Nephron (organoid): ENCODE measurements at regions not wholly inside any gene's neighbourhood (a gene's known extent, or its start where the extent isn't known, plus 50 kb on each side); places are given as distances from the start of the nearest gene placed in this dataset.
A peak's percentile ranks its signal among the peaks of the same experiment; 100 is the strongest.

Experiments used
- H3K27ac Mint-ChIP-seq, 3 experiments: 2 replicates each; pipeline ENCODE4 v1.8.0; 2020; ENCODE audit warnings: mixed read lengths in 3 of 3, mild to moderate bottlenecking in 2 of 3, moderate library complexity in 1 of 3
- H3K27me3 Mint-ChIP-seq: 2 replicates; pipeline ENCODE4 v1.8.0; 2021; ENCODE audit warnings: low read depth, mild to moderate bottlenecking, moderate library complexity, mixed read lengths
- H3K36me3 Mint-ChIP-seq: 2 replicates; pipeline ENCODE4 v1.8.0; 2020; ENCODE audit warnings: low read depth, mixed read lengths
- H3K4me1 Mint-ChIP-seq: 2 replicates; pipeline ENCODE4 v1.8.0; 2020; ENCODE audit warnings: mixed read lengths
- H3K4me3 Mint-ChIP-seq, 3 experiments: 2 replicates each; pipeline ENCODE4 v1.8.0; 2020; ENCODE audit warnings: mild to moderate bottlenecking in 3 of 3, mixed read lengths in 3 of 3, moderate library complexity in 2 of 3
- H3K9me3 Mint-ChIP-seq: 2 replicates; pipeline ENCODE4 v1.8.0; 2020; ENCODE audit warnings: mixed read lengths
- CTCF ChIP-seq, 3 experiments: fragments of 200-600 bp; sonication (generic); IDR thresholded peaks; one replicate each; pipeline ENCODE4 v1.5.0; 2021; ENCODE audit warnings: antibody characterized with exemption in 3 of 3; ENCODE audit not compliant: unreplicated experiment in 3 of 3

GRCh38 chr5:4019841-4020240 lies 424.2 kb downstream of the IRX1 start:
- Mint-ChIP-seq H3K36me3 (no peaks in the 10 kb centered on the region), H3K4me3 (no peak overlapping the region), H3K27ac (no peak overlapping the region), H3K27me3 (peaks cover 67% of the 10 kb centered on the region), H3K4me1 (peaks cover 40% of the 10 kb centered on the region), H3K9me3 (peaks cover 4% of the 10 kb centered on the region)
- TF ChIP-seq CTCF (IDR thresholded peaks at IDR 0.05; ENCODE audit: unreplicated experiment in 3 of 3): no peak

DNA sequence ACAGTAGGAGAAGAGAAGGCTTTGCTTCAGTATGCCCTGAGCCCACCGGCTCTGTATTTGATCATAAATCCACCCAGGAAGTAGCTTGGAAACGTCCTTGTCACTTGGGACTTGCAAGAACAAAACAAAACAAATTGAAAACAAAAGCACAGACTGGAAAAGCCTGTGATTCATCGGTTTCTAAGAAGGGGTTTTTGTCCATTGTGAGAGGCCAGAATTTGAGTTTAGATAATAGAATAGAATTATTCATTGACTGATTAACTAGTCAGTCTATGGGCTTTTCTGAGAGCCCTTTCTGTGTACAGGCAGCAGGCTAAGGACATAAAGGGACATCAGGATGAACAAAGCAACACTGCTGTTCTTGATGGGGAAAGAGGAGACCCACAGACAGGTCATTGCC lies 424.8 kb downstream of the IRX1 start:
- no peak for TF ChIP-seq CTCF (IDR thresholded peaks at IDR 0.05; ENCODE audit: unreplicated experiment in 3 of 3)
- Mint-ChIP-seq H3K9me3 (peaks cover 4% of the 10 kb centered on the region), H3K36me3 (no peaks in the 10 kb centered on the region), H3K4me1 (peaks cover 39% of the 10 kb centered on the region), H3K27ac (no peak overlapping the region), H3K4me3 (no peak overlapping the region), H3K27me3 (peaks cover 65% of the 10 kb centered on the region)

DNA sequence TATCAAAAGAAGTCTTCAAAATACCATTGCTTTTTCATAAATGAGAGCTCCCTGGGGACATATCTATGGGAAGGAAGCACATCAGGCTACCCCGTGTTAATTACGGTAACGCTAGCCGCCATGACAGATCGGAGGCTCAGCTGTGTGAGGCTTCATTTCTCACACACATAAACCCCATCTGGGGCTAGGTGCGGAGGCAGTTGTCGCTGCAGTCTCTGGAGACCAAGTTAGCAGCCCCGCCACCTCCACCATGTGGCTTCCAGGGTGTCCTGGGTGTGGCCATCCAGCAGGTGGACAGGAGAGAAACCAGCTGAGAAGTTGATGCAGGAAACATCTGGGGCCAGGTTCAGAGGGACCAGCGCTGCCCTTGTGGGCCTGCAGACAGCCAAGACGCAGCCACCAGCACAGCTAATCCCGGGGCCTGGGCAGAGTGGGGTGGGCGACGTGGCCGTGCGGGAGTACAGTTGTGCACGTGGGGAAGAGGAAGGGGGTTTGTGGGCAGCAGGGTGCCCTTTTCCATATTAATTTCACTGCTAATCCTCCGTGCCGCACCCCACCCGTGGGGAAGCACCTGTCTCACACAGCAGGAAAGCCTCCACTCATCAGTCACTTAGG lies 426.5 kb downstream of the IRX1 start:
- Mint-ChIP-seq H3K36me3 (no peaks in the 10 kb centered on the region), H3K27ac (no peak overlapping the region), H3K4me3 (no peak overlapping the region), H3K9me3 (peaks cover 1% of the 10 kb centered on the region), H3K4me1 (peaks cover 40% of the 10 kb centered on the region), H3K27me3 (peaks cover 57% of the 10 kb centered on the region)
- TF ChIP-seq CTCF (IDR thresholded peaks at IDR 0.05; ENCODE audit: unreplicated experiment in 3 of 3): no peak

DNA sequence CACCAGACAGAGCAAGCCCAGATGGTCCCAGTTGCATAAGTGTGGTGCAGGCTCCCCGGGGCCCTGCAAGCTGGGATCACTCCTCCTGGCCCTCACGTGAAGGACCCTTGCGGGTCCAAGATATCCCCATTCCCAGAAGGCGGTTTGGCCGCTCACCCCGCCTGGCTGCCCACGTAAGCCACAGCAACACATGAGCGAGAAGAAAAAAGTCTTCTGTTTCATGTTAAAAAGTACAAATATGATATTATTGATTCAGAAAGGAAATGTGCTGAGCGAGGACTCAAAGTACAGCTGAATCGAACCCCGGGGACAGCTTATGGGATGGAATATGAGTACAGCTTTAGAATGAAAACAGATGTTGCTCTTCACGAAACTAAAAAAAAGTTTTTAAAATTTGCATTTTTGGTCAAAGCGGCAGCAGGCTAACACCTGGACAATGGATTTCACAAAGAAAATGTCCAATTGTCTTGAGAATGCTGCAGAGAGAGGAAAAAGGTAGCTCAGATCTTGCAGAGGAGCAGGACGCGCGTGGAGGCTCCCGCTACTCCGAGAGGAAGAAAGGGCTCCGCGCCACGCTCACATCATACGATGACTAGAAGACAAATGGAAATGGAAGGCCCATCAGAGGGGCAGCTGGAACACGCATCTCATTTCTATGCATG lies 427.6 kb downstream of the IRX1 start:
- Mint-ChIP-seq H3K27ac (peak overlapping the region; percentile 17 to 81 (median 80)), H3K27me3 (peaks cover 59% of the 10 kb centered on the region), H3K4me1 (peaks cover 47% of the 10 kb centered on the region), H3K9me3 (no peaks in the 10 kb centered on the region), H3K36me3 (no peaks in the 10 kb centered on the region), H3K4me3 (peak overlapping the region in 1 of 3 experiments; percentile 24)
- no peak for TF ChIP-seq CTCF (IDR thresholded peaks at IDR 0.05; ENCODE audit: unreplicated experiment in 3 of 3)

DNA sequence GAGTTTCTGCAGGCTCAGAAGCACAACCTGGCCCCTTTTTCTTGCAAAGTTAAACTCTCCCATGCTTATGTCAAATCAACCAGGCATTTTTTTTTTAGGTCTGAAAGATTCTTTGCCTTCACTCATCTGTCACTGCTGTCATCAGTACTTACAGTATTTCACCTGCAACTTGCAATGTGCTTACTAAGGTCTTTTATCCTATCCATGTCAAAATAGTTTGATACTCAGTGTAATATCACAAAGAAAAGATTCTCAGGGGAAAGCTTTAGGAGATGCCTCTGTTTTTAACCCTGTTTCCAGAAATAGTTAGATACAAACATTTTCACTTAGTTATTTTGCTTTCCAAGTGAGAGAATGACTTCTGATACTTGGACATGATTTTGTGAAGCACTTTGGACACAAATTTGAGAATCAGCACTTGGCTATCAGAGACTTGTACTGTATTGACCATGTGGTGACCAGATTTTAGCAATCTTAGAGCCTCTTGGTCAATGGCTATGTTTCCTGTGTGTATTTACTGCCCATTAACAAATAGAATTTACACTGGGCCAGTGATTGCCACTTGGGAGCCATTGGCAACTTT lies 428.2 kb downstream of the IRX1 start:
- Mint-ChIP-seq H3K4me3 (no peak overlapping the region), H3K27ac (peak overlapping the region in 2 of 3 experiments; percentile 80 to 81), H3K9me3 (no peaks in the 10 kb centered on the region), H3K36me3 (no peaks in the 10 kb centered on the region), H3K4me1 (peaks cover 47% of the 10 kb centered on the region), H3K27me3 (peaks cover 59% of the 10 kb centered on the region)
- no peak for TF ChIP-seq CTCF (IDR thresholded peaks at IDR 0.05; ENCODE audit: unreplicated experiment in 3 of 3)
